Activated CD4-positive, alpha-beta T cell treated with anti-CD3 and anti-CD28 coated beads, Interleukin-10, Interleukin-2, amounts not matched to agents 100 ng/mL and 50 ng/mL, durations not matched to agents 16 hours and 8 hours (primary cell): ENCODE measurements at regions not wholly inside any gene's neighbourhood (a gene's known extent, or its start where the extent isn't known, plus 50 kb on each side); places are given as distances from the start of the nearest gene placed in this dataset.

ENCODE experiments used
- DNase-seq: peaks from one replicate; pipeline ENCODE4 v3.0.0-alpha.2; 2020

GRCh38 chr6:92934625-92935024 lies 484.7 kb downstream of the EPHA7 start:
- DNase-seq = no peak

GRCh38 chr6:92930171-92930570 lies 489.2 kb downstream of the EPHA7 start:
- DNase-seq = no peak

GRCh38 chr6:92922216-92922806 lies 497.0 kb downstream of the EPHA7 start:
- no peak for DNase-seq

- DNase-seq = no peak
Measured at GRCh38 chr6:92915466-92915865, 503.9 kb downstream of the EPHA7 start.

- DNase-seq = no peak
Measured at GRCh38 chr6:92911301-92911700, 508.1 kb downstream of the EPHA7 start.

GRCh38 chr6:92910646-92911045 lies 508.7 kb downstream of the EPHA7 start:
- no peak for DNase-seq

GRCh38 chr6:92906385-92906784 lies 513.0 kb downstream of the EPHA7 start:
- DNase-seq = no peak

GRCh38 chr6:92893741-92894140 lies 525.6 kb downstream of the EPHA7 start:
- DNase-seq = no peak

GRCh38 chr6:92892626-92893170 lies 526.7 kb downstream of the EPHA7 start:
- DNase-seq = no peak

- DNase-seq = no peak
Measured at GRCh38 chr6:92888316-92888715, 531.0 kb downstream of the EPHA7 start.

GRCh38 chr6:92887871-92888270 lies 531.5 kb downstream of the EPHA7 start:
- DNase-seq = no peak

- no peak for DNase-seq
Measured at GRCh38 chr6:92879526-92879925, 539.8 kb downstream of the EPHA7 start.

- DNase-seq = no peak
Measured at GRCh38 chr6:92864966-92865555, 554.3 kb downstream of the EPHA7 start.

GRCh38 chr6:92849636-92850035 lies 569.7 kb downstream of the EPHA7 start:
- no peak for DNase-seq

GRCh38 chr6:92848901-92849300 lies 570.5 kb downstream of the EPHA7 start:
- no peak for DNase-seq

- no peak for DNase-seq
Measured at GRCh38 chr6:92848459-92848858, 570.9 kb downstream of the EPHA7 start.

- no peak for DNase-seq
Measured at GRCh38 chr6:92847988-92848387, 571.4 kb downstream of the EPHA7 start.

GRCh38 chr6:92840246-92840930 lies 579.0 kb downstream of the EPHA7 start:
- no peak for DNase-seq

GRCh38 chr6:92828788-92829187 lies 590.6 kb downstream of the EPHA7 start:
- DNase-seq = no peak

- no peak for DNase-seq
Measured at GRCh38 chr6:92827104-92827503, 592.3 kb downstream of the EPHA7 start.

GRCh38 chr6:92826633-92827032 lies 592.7 kb downstream of the EPHA7 start:
- no peak for DNase-seq

- no peak for DNase-seq
Measured at GRCh38 chr6:92822222-92822621, 597.1 kb downstream of the EPHA7 start.

- DNase-seq = no peak
Measured at GRCh38 chr6:92820601-92821000, 598.8 kb downstream of the EPHA7 start.

GRCh38 chr6:92810913-92811312 lies 608.4 kb downstream of the EPHA7 start:
- DNase-seq = peak; percentile 28
